SK-N-SH (cell line): ENCODE measurements at regions not wholly inside any gene's neighbourhood (a gene's known extent, or its start where the extent isn't known, plus 50 kb on each side); places are given as distances from the start of the nearest gene placed in this dataset.

Source experiments
- CHD2 ChIP-seq: fragments of 150-350 bp; IDR thresholded peaks from 2 replicates; pipeline ENCODE4 v1.6.1; 2018; ENCODE audit warnings: low read length; ENCODE audit not compliant: partially characterized antibody
- CTCF ChIP-seq: fragments of 200-600 bp; sonication (generic); IDR thresholded peaks from 2 replicates; pipeline ENCODE4 v1.6.1; 2017; ENCODE audit warnings: antibody characterized with exemption, mild to moderate bottlenecking, moderate library complexity
- EZH2phosphoT487 ChIP-seq: fragments of 200-600 bp; sonication (generic); IDR thresholded peaks from 2 replicates; pipeline ENCODE4 v1.6.1; 2017; ENCODE audit warnings: low read depth, mixed run types, mild to moderate bottlenecking, antibody characterized with exemption, moderate library complexity, borderline replicate concordance
- FOXJ3 ChIP-seq: sonication (generic); formaldehyde crosslinking; IDR thresholded peaks from 2 replicates; pipeline ENCODE4 v1.5.1; 2020; ENCODE audit warnings: mild to moderate bottlenecking, missing genetic modification reagents
- FOXM1 ChIP-seq: IDR thresholded peaks from 2 replicates; pipeline ENCODE4 v1.4.0; 2012; ENCODE audit warnings: low read depth, mild to moderate bottlenecking
- JUND ChIP-seq: IDR thresholded peaks from 2 replicates; pipeline ENCODE4 v1.4.0; 2012
- MXI1 ChIP-seq: IDR thresholded peaks from 2 replicates; pipeline ENCODE4 v1.6.1; 2012; ENCODE audit warnings: mild to moderate bottlenecking, low read depth, low read length, improper control_type of control experiment
- PBX3 ChIP-seq: IDR thresholded peaks from 2 replicates; pipeline ENCODE4; 2012
- RAD21 ChIP-seq: IDR thresholded peaks from 2 replicates; pipeline ENCODE4 v1.6.1; 2012; ENCODE audit warnings: mild to moderate bottlenecking, low read length
- REST ChIP-seq: IDR thresholded peaks from 2 replicates; pipeline ENCODE4 v1.6.1; 2012; ENCODE audit warnings: mild to moderate bottlenecking, low read depth, low read length, moderate library complexity
- RFX5 ChIP-seq: IDR thresholded peaks from 2 replicates; pipeline ENCODE4 v1.6.1; 2012; ENCODE audit warnings: mild to moderate bottlenecking, improper control_type of control experiment, low read length
- TAF1 ChIP-seq: IDR thresholded peaks from 2 replicates; pipeline ENCODE4 v1.6.1; 2012; ENCODE audit warnings: low read depth, mild to moderate bottlenecking, low read length, moderate library complexity, borderline replicate concordance

- no peak for TF ChIP-seq MXI1
- TF ChIP-seq FOXJ3 (CRISPR knock-in tag), result no peak
- TF ChIP-seq CTCF, result no peak
- TF ChIP-seq PBX3, result no peak
- TF ChIP-seq EZH2phosphoT487, result no peak
- no peak for TF ChIP-seq CHD2
- no peak for TF ChIP-seq FOXM1
- no peak for TF ChIP-seq RAD21
- no peak for TF ChIP-seq TAF1
- TF ChIP-seq RFX5, result no peak
- no peak for TF ChIP-seq JUND
- TF ChIP-seq REST, result no peak
These were observed 479.4 kb downstream of the ENC1 start for GRCh38 chr5:74161170-74161569.
